ENCODE measurements at regions not wholly inside any gene's neighbourhood (a gene's known extent, or its start where the extent isn't known, plus 50 kb on each side); places are given as distances from the start of the nearest gene placed in this dataset.

- FAIRE-seq = no peak
- CTCF ChIA-PET (ENCODE audit: low intra/inter-chr PET ratio, low total read pairs) = no interaction called here
- no peak for ATAC-seq
These were observed 167.4 kb downstream of the DUSP10 start for GRCh38 chr1:221574529-221574928.

More at GRCh38 chr1:221574529-221574928, 167.4 kb downstream of the DUSP10 start:
- POLR2A ChIA-PET = no interaction called here
- DNase-seq (ENCODE audit: low spot score) = no peak
- Histone ChIP-seq H3K27me3 (ENCODE audit: control insufficient read depth in 1 of 2, insufficient read depth in 2 of 2, low read length in 2 of 2) (no peaks in the 10 kb centered on the region), H3K4me2 (ENCODE audit: low read depth, low read length) (no peak overlapping the region), H3K9me3 (ENCODE audit: low read length) (0 out of 2 replicates have a peak, but pooled peaks cover 5% of the 10 kb centered on the region), H2AFZ (ENCODE audit: low read length) (no peak overlapping the region), H3K4me3 (replicated peaks in 1 of 3; ENCODE audit: insufficient read depth in 1 of 3, low read depth in 2 of 3, low read length in 3 of 3) (no peak overlapping the region), H3K36me3 (replicated peaks in 1 of 2; ENCODE audit: control insufficient read depth in 1 of 2, insufficient read depth in 2 of 2, low read length in 2 of 2) (no peaks in the 10 kb centered on the region), H3K9ac (ENCODE audit: insufficient read depth, low read depth, low read length) (no peak overlapping the region), H3K79me2 (ENCODE audit: insufficient read depth, low read length) (no peaks in the 10 kb centered on the region), H3K27ac (ENCODE audit: extremely low read length, insufficient read depth, low read length) (no peak overlapping the region), H4K20me1 (ENCODE audit: insufficient read depth, low read length) (no peaks in the 10 kb centered on the region), H3K4me1 (ENCODE audit: insufficient read depth, low read length) (no peaks in the 10 kb centered on the region)
- in situ Hi-C loops (cut with HindIII; ENCODE audit: extremely low pct_ligation_motif_present, low pct_unique_long_range_greater_than_20kb) = no loop called here
- TF ChIP-seq GFI1 (CRISPR knock-in tag; IDR thresholded peaks at IDR 0.05; ENCODE audit: borderline replicate concordance) = no peak
- no peak for TF ChIP-seq TOPORS (CRISPR knock-in tag; IDR thresholded peaks at IDR 0.05)
- no peak for TF ChIP-seq KAT8 (CRISPR knock-in tag; IDR thresholded peaks at IDR 0.05)
- TF ChIP-seq RELA (CRISPR knock-in tag; IDR thresholded peaks at IDR 0.05) = no peak
- no peak for TF ChIP-seq KAT7 (CRISPR knock-in tag; IDR thresholded peaks at IDR 0.05; ENCODE audit: borderline replicate concordance)
- no peak for TF ChIP-seq ZNF160 (CRISPR knock-in tag; IDR thresholded peaks at IDR 0.05)
- no peak for TF ChIP-seq SRY (CRISPR knock-in tag; IDR thresholded peaks at IDR 0.05)
- TF ChIP-seq ATRX (CRISPR knock-in tag; IDR thresholded peaks at IDR 0.05; ENCODE audit: borderline replicate concordance) = no peak
- TF ChIP-seq ZNF20 (CRISPR knock-in tag; IDR thresholded peaks at IDR 0.05) = no peak
- no peak for TF ChIP-seq KDM3A (CRISPR knock-in tag; IDR thresholded peaks at IDR 0.05; ENCODE audit: low read depth)
- no peak for TF ChIP-seq ZNF883 (CRISPR knock-in tag; IDR thresholded peaks at IDR 0.05; ENCODE audit: not compliant biosample characterization)
- no peak for TF ChIP-seq ATF6 (CRISPR knock-in tag; conservative IDR thresholded peaks at IDR 0.05)
- 71% methylated on average over 2 of the region's 2 CpGs for WGBS (ENCODE audit: low lambda C conversion rate)
- intact Hi-C loops (cut with micrococcal nuclease; ENCODE audit: unreplicated experiment) = no loop called here
- BruUV-seq (replicated peaks) = no TSS peak

Data from HepG2 (cell line).